ENCODE measurements at regions not wholly inside any gene's neighbourhood (a gene's known extent, or its start where the extent isn't known, plus 50 kb on each side); places are given as distances from the start of the nearest gene placed in this dataset.

DNA sequence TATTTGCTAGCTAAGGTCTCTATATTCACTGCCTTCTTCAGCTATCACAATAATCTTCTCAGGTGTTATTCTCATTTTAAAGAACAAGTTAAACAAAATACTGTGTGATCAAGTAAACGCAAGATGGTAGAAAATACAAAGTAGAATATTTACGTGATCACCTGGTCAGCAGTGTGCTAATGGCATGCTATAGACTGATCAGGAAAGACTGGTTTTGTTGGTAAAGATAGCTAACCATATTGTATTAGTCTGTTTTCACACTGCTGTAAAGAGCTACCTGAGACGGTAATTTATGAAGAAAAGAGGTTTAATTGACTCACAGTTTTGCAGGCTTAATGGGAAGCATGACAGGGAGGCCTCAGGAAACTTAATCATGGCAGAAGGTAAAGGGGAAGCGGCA is 50.4 kb downstream of the ZBTB38 start:
- in situ Hi-C loops (cut with MboI; ENCODE audit: low pct_ligation_motif_present in 1 of 4, low pct_unique_long_range_greater_than_20kb in 1 of 4, low sequenced_read_pairs in 3 of 4) (no loop called here), intact Hi-C loops (cut with DNase I; ENCODE audit: low total_unique reads) (no loop called here)
- Histone ChIP-seq H3K4me3 (no peak overlapping the region), H3K27ac (no peak overlapping the region), H3K9me3 (no peaks in the 10 kb centered on the region), H3K27me3 (no peaks in the 10 kb centered on the region), H3K36me3 (peaks cover 0 to 11% (median 2%) of the 10 kb centered on the region in 4 donors), H3K4me1 (peaks cover 14 to 42% (median 20%) of the 10 kb centered on the region in 4 donors)
- no peak for DNase-seq
- TF ChIP-seq POLR2A (IDR thresholded peaks at IDR 0.05) (no peak), POLR2AphosphoS5 (IDR thresholded peaks at IDR 0.05) (no peak), EP300 (IDR thresholded peaks at IDR 0.05; ENCODE audit: low read depth) (no peak)
- TF ChIP-seq, protein P1, sequence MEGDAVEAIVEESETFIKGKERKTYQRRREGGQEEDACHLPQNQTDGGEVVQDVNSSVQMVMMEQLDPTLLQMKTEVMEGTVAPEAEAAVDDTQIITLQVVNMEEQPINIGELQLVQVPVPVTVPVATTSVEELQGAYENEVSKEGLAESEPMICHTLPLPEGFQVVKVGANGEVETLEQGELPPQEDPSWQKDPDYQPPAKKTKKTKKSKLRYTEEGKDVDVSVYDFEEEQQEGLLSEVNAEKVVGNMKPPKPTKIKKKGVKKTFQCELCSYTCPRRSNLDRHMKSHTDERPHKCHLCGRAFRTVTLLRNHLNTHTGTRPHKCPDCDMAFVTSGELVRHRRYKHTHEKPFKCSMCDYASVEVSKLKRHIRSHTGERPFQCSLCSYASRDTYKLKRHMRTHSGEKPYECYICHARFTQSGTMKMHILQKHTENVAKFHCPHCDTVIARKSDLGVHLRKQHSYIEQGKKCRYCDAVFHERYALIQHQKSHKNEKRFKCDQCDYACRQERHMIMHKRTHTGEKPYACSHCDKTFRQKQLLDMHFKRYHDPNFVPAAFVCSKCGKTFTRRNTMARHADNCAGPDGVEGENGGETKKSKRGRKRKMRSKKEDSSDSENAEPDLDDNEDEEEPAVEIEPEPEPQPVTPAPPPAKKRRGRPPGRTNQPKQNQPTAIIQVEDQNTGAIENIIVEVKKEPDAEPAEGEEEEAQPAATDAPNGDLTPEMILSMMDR (IDR thresholded peaks at IDR 0.05) = no peak
- WGBS, 2 donors (ENCODE audit: low coverage in 1 of 2) = 91 to 94% methylated on average over 4 of the region's 4 CpGs

DNA sequence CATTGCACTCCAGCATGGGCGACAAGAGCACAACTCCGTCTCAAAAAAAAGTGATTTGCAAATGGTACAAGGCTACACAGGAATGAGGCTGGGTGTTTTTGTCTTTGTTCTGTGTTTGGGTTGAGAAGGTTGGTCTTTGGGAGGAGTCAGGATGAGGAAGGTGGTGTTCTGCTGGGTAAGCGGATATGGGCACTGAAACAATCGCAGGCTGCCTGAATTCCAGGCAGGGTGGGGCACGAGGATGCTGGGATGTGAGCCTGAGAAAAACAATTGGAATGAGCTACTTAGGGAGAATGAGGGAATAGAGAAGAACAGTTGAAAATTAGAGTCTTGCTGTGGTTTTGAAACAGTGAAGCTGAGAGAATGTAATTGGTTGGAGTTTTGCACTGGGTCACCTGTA is 51.6 kb downstream of the ZBTB38 start:
- in situ Hi-C loops (cut with MboI; ENCODE audit: low pct_ligation_motif_present in 1 of 4, low pct_unique_long_range_greater_than_20kb in 1 of 4, low sequenced_read_pairs in 3 of 4) = no loop called here
- no peak for DNase-seq
- peak overlapping the region in 3 of 4 donors; percentile 1 to 21 (median 17) for H3K27ac ChIP-seq
- peaks cover 0 to 7% (median 2%) of the 10 kb centered on the region in 4 donors for H3K36me3 ChIP-seq
- intact Hi-C loops (cut with DNase I; ENCODE audit: low total_unique reads) = loop anchor here (5.0 kb wide), 1 partner anchor 388 kb away; no protein-coding TSS in a partner anchor
- H3K9me3 ChIP-seq = no peaks in the 10 kb centered on the region
- H3K4me3 ChIP-seq = no peak overlapping the region
- H3K4me1 ChIP-seq = peaks cover 10 to 42% (median 11%) of the 10 kb centered on the region in 4 donors
- no peaks in the 10 kb centered on the region for H3K27me3 ChIP-seq
- WGBS, 2 donors (ENCODE audit: low coverage in 1 of 2) = 81 to 90% methylated on average over 2 to 5 of the region's 5 CpGs
- TF ChIP-seq EP300 (IDR thresholded peaks at IDR 0.05; ENCODE audit: low read depth) (no peak), POLR2AphosphoS5 (IDR thresholded peaks at IDR 0.05) (no peak)
- TF ChIP-seq, protein P1 (IDR thresholded peaks at IDR 0.05) = no peak

DNA sequence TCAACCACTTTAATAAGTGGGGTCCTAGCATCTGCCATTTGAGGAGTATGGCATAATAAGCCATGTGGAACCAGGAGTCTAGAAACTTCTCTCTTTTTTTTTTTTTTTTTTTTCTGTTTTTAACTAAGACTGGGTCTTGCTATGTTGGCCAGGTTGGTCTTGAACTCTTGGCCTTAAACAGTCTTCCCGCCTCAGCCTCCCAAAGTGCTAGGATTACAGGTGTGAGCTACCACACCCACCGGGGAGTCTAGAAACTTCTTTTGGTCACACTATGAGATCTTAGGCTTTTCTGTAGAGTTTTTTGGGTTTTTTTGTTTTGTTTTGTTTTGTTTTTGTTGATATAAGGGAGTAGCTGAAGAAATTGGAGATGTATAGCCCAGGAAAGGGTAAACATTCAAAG is 52.9 kb downstream of the ZBTB38 start:
- Histone ChIP-seq H3K4me3 (no peak overlapping the region), H3K36me3 (no peaks in the 10 kb centered on the region), H3K27ac (peak overlapping the region in 2 of 4 donors; percentile 1 to 24), H3K4me1 (peaks cover 10 to 47% (median 23%) of the 10 kb centered on the region in 4 donors), H3K9me3 (no peaks in the 10 kb centered on the region), H3K27me3 (no peaks in the 10 kb centered on the region)
- 93% methylated on average over 2 of the region's 2 CpGs; no CpG with 5 or more reads in 1 of the 2 donors for WGBS, 2 donors (ENCODE audit: low coverage in 1 of 2)
- in situ Hi-C loops (cut with MboI; ENCODE audit: low pct_ligation_motif_present in 1 of 4, low pct_unique_long_range_greater_than_20kb in 1 of 4, low sequenced_read_pairs in 3 of 4) (no loop called here), intact Hi-C loops (cut with DNase I; ENCODE audit: low total_unique reads) (loop anchor here (5.0 kb wide), 1 partner anchor 389 kb away; no protein-coding TSS in a partner anchor)
- TF ChIP-seq, protein P1 (IDR thresholded peaks at IDR 0.05) = no peak
- TF ChIP-seq POLR2A (IDR thresholded peaks at IDR 0.05) (no peak), EP300 (IDR thresholded peaks at IDR 0.05; ENCODE audit: low read depth) (no peak), POLR2AphosphoS5 (IDR thresholded peaks at IDR 0.05) (no peak)
- DNase-seq = no peak

DNA sequence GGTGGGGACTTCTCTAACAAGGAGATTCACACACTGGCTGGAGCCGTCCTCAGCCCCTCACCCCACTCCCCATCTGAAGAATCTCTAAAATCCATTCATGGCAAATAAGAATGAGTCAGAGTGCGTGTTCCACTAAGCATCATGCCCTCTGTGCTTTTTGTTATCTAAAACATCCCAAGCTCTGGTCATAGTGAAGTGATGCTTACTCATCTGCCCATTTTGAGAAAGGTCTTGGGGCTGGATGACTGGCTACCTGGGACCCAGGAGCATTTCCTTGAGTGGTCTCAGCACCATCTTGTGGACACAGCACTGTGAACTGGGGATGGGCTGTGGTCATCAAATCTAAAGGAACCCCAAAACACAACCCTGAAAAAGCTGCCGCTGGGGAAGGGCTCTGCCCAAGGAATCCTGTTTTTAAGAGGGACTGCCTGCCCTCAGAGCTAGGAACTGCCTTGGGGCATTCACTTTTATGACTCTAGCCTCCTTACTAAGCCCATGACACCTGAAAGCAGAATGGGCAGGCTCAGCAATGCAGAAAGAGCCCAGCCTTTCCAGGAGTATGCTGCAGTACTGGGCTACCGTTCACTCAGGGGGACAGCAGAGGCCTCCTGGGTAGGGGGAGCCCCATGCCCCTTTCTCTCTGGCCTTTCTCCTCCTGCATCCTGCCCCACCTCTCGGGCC is 53.5 kb downstream of the ZBTB38 start:
- Histone ChIP-seq H3K36me3 (no peaks in the 10 kb centered on the region), H3K4me3 (no peak overlapping the region), H3K27ac (peak overlapping the region in 2 of 4 donors; percentile 1 to 24), H3K9me3 (no peaks in the 10 kb centered on the region), H3K27me3 (no peaks in the 10 kb centered on the region), H3K4me1 (peaks cover 16 to 53% (median 29%) of the 10 kb centered on the region in 4 donors)
- DNase-seq = no peak
- in situ Hi-C loops (cut with MboI; ENCODE audit: low pct_ligation_motif_present in 1 of 4, low pct_unique_long_range_greater_than_20kb in 1 of 4, low sequenced_read_pairs in 3 of 4) (no loop called here), intact Hi-C loops (cut with DNase I; ENCODE audit: low total_unique reads) (loop anchor here (5.0 kb wide), 1 partner anchor 389 kb away; no protein-coding TSS in a partner anchor)
- TF ChIP-seq, protein P1 (IDR thresholded peaks at IDR 0.05) = no peak
- TF ChIP-seq POLR2A (IDR thresholded peaks at IDR 0.05) (no peak), POLR2AphosphoS5 (IDR thresholded peaks at IDR 0.05) (no peak), EP300 (IDR thresholded peaks at IDR 0.05; ENCODE audit: low read depth) (no peak)
- 82% methylated on average over 5 of the region's 5 CpGs; no CpG with 5 or more reads in 1 of the 2 donors for WGBS, 2 donors (ENCODE audit: low coverage in 1 of 2)
